VCaP (cell line): ENCODE measurements at regions not wholly inside any gene's neighbourhood (a gene's known extent, or its start where the extent isn't known, plus 50 kb on each side); places are given as distances from the start of the nearest gene placed in this dataset.

Experiments
- H3K27ac ChIP-seq: fragments of 450-650 bp; 2 replicates; pipeline ENCODE4 v1.5.1; 2017
- TF ChIP-seq, protein P1 (sequence below): fragments of 450-650 bp; conservative IDR thresholded peaks from 2 replicates; pipeline ENCODE4 v1.5.1; 2017; ENCODE audit warnings: mild to moderate bottlenecking, moderate library complexity

DNA sequence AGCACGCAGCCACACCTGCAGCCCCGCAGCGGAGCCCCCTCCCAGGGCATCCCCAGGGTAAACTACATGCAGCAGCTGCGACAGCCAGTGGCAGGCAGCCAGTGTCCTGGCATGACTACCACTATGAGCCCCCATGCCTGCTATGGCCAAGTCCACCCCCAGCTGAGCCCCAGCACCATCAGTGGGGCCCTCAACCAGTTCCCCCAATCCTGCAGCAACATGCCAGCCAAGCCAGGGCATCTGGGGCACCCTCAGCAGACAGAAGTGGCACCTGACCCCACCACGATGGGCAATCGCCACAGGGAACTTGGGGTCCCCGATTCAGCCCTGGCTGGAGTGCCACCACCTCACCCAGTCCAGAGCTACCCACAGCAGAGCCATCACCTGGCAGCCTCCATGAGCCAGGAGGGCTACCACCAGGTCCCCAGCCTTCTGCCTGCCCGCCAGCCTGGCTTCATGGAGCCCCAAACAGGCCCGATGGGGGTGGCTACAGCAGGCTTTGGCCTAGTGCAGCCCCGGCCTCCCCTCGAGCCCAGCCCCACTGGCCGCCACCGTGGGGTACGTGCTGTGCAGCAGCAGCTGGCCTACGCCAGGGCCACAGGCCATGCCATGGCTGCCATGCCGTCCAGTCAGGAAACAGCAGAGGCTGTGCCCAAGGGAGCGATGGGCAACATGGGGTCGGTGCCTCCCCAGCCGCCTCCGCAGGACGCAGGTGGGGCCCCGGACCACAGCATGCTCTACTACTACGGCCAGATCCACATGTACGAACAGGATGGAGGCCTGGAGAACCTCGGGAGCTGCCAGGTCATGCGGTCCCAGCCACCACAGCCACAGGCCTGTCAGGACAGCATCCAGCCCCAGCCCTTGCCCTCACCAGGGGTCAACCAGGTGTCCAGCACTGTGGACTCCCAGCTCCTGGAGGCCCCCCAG, 254.1 kb downstream of the GLI2 start:
- TF ChIP-seq, protein P1, sequence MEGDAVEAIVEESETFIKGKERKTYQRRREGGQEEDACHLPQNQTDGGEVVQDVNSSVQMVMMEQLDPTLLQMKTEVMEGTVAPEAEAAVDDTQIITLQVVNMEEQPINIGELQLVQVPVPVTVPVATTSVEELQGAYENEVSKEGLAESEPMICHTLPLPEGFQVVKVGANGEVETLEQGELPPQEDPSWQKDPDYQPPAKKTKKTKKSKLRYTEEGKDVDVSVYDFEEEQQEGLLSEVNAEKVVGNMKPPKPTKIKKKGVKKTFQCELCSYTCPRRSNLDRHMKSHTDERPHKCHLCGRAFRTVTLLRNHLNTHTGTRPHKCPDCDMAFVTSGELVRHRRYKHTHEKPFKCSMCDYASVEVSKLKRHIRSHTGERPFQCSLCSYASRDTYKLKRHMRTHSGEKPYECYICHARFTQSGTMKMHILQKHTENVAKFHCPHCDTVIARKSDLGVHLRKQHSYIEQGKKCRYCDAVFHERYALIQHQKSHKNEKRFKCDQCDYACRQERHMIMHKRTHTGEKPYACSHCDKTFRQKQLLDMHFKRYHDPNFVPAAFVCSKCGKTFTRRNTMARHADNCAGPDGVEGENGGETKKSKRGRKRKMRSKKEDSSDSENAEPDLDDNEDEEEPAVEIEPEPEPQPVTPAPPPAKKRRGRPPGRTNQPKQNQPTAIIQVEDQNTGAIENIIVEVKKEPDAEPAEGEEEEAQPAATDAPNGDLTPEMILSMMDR, result no peak
- no peak overlapping the region for H3K27ac ChIP-seq

DNA sequence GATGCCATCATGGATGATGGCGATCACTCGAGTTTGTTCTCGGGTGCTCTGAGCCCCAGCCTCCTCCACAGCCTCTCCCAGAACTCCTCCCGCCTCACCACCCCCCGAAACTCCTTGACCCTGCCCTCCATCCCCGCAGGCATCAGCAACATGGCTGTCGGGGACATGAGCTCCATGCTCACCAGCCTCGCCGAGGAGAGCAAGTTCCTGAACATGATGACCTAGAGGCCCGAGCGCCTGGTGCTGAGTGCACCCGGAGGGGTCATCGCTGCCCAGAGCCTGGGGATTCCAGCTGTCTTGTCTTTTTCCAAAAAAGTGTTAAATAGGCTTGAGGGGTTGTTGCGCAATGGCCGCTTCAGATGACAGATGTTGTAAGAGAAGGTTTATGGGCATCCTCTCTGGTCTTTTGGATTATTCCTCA, 254.8 kb downstream of the GLI2 start:
- TF ChIP-seq, protein P1, result no peak
- H3K27ac ChIP-seq, result no peak overlapping the region

DNA sequence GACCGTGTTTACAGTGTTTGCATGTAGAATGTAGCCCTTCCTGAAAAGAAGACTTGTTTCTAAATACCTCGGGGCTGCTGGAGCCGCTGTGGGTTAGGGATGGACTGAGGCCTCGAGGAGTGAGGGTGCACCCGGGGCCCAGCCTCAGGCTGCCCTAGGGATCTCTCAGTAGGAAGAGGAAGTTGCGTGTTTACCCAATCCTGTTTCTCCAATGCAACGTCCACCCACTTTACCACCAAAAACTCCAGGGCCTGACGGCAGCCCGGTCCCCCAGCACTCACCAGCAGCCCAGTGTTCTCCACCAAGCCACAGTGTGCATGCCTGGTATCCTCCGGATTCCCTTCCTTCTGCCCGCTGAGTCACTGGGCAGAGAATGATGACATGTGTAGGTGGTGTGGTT, 255.8 kb downstream of the GLI2 start:
- TF ChIP-seq, protein P1, result no peak
- no peak overlapping the region for H3K27ac ChIP-seq

DNA sequence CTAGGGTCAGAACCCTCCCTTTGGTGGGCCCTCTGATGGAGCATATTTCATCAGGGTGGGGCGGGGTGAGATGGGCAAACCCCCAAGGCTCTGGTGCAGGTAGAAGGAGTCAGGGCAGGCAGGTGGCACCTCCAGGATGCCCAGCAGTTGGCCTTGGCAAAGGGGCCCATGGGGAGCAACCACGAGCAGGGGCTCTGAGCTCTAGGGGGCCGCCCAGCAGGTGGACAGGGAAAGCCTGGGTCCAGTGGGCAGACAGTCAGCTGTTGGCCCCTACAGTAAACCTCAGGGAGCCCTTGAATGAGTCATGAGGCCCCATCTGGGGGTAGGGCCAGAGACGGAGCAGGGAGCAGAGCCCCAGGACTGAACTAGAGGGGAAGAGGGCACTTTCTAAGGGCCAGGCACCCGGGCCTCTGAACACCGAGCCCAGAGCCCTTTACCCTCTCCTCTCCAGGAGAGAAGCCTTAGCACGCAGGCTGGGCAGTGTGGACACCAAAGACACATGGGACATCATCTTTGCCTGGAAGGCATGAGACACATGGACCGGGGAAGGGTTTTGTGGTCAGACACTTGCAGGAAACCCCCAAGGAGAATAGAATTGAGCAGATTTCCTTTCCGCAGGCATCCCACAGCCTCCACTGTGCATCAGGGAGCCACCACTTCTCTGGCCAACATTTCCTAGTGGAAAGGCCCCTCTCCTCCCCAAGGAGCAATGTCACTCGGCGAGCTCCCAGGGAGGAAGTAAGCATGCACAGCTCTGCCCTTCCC, 257.3 kb downstream of the GLI2 start:
- no peak overlapping the region for H3K27ac ChIP-seq
- TF ChIP-seq, protein P1, result no peak

DNA sequence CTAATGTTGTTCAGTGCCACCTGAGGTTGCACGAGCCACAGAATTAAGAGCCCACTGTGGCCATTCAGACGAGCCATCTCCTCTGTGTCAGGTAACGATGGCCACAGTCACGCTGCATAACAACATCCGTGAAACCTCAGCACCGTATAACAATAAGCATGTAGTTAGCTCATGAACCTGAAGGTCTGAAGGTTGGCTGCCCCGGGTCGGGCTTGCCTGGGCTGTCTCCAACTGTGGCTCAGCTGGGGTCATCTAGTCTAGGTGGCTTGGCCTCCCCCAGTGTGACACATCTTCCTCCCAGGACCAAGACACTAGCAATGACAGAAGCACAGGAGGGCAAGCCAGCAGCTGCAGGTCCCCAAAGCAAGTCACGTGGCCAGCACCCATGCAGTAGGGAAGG, 258.0 kb downstream of the GLI2 start:
- no peak overlapping the region for H3K27ac ChIP-seq
- TF ChIP-seq, protein P1, result no peak

DNA sequence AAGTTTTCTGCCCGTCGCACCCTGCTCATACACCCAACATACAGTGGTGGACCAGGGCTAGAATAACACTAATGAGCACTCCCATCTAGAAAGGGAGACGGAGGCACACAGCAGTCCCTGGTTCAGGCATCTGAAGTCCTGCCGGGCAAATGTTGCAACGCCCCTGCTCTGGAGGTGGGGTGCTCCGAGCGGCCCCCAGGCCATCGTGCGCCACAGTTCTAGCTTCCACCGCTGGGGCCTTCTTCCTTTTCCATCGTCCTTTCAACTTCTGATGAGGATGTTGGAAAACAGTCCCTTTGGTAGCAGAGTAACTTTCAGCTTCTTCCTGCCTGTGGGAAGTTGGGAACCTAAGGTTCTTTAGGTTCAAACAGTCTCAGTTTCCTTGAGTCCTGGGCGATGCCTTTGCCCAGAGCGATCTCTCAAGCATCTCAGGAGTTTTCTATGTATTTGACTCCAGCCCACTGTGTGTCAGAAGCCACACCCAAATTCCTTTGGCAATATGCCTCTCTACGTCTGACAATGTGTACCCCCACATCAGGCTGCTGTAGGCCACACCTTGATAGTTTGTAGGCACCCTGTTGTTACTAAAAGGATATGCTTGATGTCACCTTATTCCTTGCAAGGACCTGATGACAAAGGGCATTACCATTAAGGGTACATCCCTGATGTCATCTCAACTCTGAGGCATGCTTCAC, 258.8 kb downstream of the GLI2 start:
- no peak overlapping the region for H3K27ac ChIP-seq
- TF ChIP-seq, protein P1, result no peak

DNA sequence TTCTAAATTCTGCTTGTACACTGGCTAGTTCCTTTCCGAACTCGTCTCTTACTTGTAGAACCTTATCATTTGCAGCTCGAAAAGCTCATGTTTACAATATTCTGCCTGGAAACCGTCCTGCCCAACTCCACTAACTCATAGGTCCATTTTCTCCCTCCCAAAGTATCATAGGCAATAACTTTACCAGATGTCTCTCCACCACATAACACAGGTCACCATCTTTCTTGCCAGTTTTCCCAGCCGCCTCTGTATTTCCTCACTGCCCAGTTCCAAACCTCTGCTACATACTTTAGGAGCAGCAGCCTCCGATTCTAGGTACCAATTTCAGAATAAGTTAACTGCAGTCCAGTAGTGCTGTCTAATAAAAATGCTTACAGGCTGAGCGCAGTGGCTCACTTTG, 259.5 kb downstream of the GLI2 start:
- TF ChIP-seq, protein P1, result no peak
- H3K27ac ChIP-seq, result no peak overlapping the region
